ENCODE measurements at regions not wholly inside any gene's neighbourhood (a gene's known extent, or its start where the extent isn't known, plus 50 kb on each side); places are given as distances from the start of the nearest gene placed in this dataset.

DNA sequence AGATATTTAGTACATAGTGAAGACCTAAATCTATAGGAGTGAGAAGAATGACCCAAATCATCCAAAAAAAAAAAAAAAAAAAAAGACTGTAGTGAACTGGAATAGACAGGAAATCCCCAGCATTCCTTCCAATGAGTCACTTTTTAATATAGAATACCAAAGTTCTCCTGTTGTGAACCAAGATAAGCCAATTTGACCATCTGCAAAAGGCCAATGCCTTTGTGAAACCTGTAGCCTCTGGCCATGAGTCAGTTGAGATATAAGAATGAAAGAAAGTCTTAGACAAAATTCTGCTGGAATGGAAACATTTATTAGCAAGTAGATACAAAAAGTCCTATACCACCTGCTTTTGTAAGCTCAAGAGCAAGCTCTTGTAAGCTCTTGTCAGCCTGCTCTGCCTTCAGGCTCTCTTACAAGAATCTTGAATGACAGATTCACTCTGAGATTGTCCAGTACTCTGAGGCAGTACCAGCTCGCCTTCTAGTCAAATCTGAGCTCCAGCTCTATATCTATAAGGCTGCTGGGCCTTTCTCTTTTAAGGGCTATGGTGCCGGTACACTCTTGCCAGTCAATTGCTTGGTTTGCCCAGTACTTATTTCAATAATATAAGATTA is 243.0 kb upstream of the TMTC1 start:
- TF ChIP-seq, protein P1, sequence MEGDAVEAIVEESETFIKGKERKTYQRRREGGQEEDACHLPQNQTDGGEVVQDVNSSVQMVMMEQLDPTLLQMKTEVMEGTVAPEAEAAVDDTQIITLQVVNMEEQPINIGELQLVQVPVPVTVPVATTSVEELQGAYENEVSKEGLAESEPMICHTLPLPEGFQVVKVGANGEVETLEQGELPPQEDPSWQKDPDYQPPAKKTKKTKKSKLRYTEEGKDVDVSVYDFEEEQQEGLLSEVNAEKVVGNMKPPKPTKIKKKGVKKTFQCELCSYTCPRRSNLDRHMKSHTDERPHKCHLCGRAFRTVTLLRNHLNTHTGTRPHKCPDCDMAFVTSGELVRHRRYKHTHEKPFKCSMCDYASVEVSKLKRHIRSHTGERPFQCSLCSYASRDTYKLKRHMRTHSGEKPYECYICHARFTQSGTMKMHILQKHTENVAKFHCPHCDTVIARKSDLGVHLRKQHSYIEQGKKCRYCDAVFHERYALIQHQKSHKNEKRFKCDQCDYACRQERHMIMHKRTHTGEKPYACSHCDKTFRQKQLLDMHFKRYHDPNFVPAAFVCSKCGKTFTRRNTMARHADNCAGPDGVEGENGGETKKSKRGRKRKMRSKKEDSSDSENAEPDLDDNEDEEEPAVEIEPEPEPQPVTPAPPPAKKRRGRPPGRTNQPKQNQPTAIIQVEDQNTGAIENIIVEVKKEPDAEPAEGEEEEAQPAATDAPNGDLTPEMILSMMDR (conservative IDR thresholded peaks at IDR 0.05) = no peak
- Mint-ChIP-seq H3K27ac (peak overlapping the region; percentile 25), H3K36me3 (peaks cover 9% of the 10 kb centered on the region), H3K4me1 (ENCODE audit: unreplicated experiment) (no peaks in the 10 kb centered on the region), H3K9me3 (peaks cover 15% of the 10 kb centered on the region), H3K27me3 (peaks cover 2% of the 10 kb centered on the region), H3K4me3 (no peak overlapping the region)
- no peak for DNase-seq (ENCODE audit: extremely low spot score, unreplicated experiment)

DNA sequence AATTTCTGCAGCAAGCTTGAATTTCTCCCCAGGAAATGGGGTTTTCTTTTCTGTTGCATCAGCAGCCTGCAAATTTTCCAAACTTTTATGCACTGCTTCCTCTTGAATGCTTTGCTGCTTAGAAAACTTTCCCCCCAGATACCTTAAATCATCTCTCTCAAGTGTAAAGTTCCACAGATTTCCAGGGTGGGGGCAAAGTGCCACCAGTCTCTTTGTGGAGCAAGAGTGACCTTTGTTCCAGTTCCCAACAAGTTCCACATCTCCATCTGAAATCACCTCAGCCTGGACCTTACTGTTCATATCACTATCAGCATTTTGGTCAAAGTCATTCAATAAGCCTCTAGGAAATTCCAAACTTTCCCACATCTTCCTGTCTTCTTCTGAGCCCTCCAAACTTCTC is 241.6 kb upstream of the TMTC1 start:
- no peak for DNase-seq (ENCODE audit: extremely low spot score, unreplicated experiment)
- Mint-ChIP-seq H3K4me1 (ENCODE audit: unreplicated experiment) (no peaks in the 10 kb centered on the region), H3K27me3 (peaks cover 2% of the 10 kb centered on the region), H3K4me3 (no peak overlapping the region), H3K36me3 (peaks cover 9% of the 10 kb centered on the region), H3K9me3 (peaks cover 15% of the 10 kb centered on the region), H3K27ac (no peak overlapping the region)
- TF ChIP-seq, protein P1 (conservative IDR thresholded peaks at IDR 0.05) = no peak

DNA sequence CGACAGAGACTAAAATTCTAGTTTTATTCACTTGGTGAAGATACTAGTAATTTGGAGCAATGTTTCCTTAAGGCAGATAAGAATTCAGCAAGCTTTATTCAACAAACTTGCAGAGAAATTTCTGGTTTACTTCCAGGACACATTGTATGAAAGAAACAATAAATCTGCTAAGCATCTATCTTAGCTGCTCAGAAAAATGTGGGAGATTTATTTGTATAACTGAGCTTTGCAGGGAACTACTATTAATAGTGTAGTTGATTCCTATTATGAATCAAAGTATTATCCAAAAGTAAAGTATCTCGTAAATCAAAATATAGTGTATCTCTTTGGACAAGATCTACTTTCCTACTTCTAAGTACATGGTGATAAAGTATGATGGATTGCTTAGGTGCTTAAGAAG is 239.4 kb upstream of the TMTC1 start:
- Mint-ChIP-seq H3K36me3 (peaks cover 9% of the 10 kb centered on the region), H3K27me3 (peaks cover 2% of the 10 kb centered on the region), H3K27ac (no peak overlapping the region), H3K9me3 (peaks cover 15% of the 10 kb centered on the region), H3K4me1 (ENCODE audit: unreplicated experiment) (no peaks in the 10 kb centered on the region), H3K4me3 (no peak overlapping the region)
- no peak for DNase-seq (ENCODE audit: extremely low spot score, unreplicated experiment)
- TF ChIP-seq, protein P1 (conservative IDR thresholded peaks at IDR 0.05) = no peak

DNA sequence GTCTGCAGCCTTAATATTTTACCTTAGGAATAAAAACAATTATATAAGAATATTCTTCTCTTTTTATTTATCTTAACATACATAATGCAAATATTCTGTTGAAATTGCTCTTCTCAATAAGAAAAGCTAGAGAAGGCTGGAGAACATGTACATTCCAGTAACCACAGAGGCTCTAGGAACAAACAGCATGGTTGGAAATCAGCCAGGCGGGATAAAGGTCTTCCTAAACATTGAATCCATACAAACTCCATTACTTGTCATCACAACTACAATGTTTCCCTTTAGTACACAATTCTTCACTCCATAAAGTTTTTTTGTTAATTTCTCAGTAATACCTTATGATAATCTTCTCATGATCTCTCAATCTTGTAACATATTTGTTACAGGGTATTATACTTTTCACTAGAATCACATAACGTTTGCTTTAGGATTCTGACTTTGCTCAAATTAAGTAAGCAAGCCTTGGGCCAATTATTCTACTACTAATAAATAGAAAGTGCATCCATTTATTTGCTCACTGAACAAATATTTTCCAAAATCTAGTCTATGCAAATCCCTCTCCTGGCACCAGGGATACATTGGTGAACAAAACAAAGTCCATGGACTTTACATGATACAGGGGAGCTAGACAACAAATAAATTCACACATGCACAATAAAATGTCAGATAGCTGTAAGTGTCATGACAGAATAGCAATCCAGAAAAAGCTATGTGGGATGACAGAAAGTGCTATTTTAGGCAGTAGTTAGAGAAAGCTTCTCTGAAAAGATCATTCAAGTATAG is 237.5 kb upstream of the TMTC1 start:
- no peaks in the 10 kb centered on the region for H3K27me3 Mint-ChIP-seq
- TF ChIP-seq, protein P1 (conservative IDR thresholded peaks at IDR 0.05) = no peak
- no peak for DNase-seq (ENCODE audit: extremely low spot score, unreplicated experiment)
- no peak overlapping the region for H3K4me3 Mint-ChIP-seq
- H3K27ac Mint-ChIP-seq = no peak overlapping the region
- H3K36me3 Mint-ChIP-seq = peaks cover 9% of the 10 kb centered on the region
- no peaks in the 10 kb centered on the region for H3K4me1 Mint-ChIP-seq (ENCODE audit: unreplicated experiment)
- H3K9me3 Mint-ChIP-seq = peaks cover 17% of the 10 kb centered on the region

DNA sequence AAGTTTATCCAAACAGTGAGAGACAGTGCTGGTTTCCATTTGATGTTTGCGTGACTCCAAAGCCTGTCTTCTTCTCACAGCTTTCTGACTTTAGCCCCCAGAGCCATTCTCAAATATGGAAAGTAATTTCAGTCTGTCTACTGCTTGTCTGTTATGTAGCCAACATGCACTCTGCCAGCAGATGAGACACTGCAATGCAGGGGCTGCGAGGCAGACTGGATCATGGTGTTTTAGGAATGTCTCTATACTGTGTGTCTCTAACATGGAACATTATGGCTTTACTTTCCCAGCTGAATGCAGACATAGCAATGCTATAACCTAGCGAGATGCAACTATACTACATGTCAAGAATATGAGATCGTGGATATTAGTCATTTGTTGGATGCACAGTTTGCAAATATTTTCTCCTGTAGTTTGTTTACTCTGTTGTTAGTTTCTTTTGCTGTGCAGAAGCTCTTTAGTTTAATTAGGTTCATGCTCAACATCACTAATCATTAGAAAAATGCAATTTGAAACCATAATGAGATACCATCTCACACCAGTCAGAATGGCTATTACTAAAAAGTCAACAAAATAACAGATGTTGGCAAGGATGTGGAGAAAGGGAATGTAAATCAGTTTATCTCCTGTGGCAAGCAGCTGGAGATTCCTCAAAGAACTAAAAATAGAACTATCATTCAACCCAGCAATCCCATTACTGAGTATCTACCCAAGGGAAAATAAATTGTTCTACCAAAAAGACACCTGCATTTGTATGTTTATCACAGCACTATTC is 235.8 kb upstream of the TMTC1 start:
- TF ChIP-seq, protein P1 (conservative IDR thresholded peaks at IDR 0.05) = no peak
- peaks cover 17% of the 10 kb centered on the region for H3K9me3 Mint-ChIP-seq

More for the DNA sequence above, 235.8 kb upstream of the TMTC1 start:
- H3K4me3 Mint-ChIP-seq = no peak overlapping the region
- peaks cover 4% of the 10 kb centered on the region for H3K27me3 Mint-ChIP-seq
- peaks cover 2% of the 10 kb centered on the region for H3K4me1 Mint-ChIP-seq (ENCODE audit: unreplicated experiment)
- no peak for DNase-seq (ENCODE audit: extremely low spot score, unreplicated experiment)
- H3K27ac Mint-ChIP-seq = no peak overlapping the region
- peaks cover 5% of the 10 kb centered on the region for H3K36me3 Mint-ChIP-seq
